ENCODE measurements at regions not wholly inside any gene's neighbourhood (a gene's known extent, or its start where the extent isn't known, plus 50 kb on each side); places are given as distances from the start of the nearest gene placed in this dataset.

GRCh38 chr2:9697909-9698308 is 67.1 kb upstream of the YWHAQ start:
- no peak for TF ChIP-seq ZNF384 (IDR thresholded peaks at IDR 0.05)
- no peak for TF ChIP-seq FOXA1 (IDR thresholded peaks at IDR 0.05)
- TF ChIP-seq ARNT (IDR thresholded peaks at IDR 0.05): no peak
- TF ChIP-seq SP1 (IDR thresholded peaks at IDR 0.05): no peak
- TF ChIP-seq FOXM1 (IDR thresholded peaks at IDR 0.05; ENCODE audit: borderline replicate concordance): no peak
- no peak for TF ChIP-seq PKNOX1 (IDR thresholded peaks at IDR 0.05)
- TF ChIP-seq SUZ12 (IDR thresholded peaks at IDR 0.05): no peak
- no peak for TF ChIP-seq BHLHE40 (IDR thresholded peaks at IDR 0.05; ENCODE audit: borderline replicate concordance)
- TF ChIP-seq HDGF (IDR thresholded peaks at IDR 0.05; ENCODE audit: borderline replicate concordance): no peak
- no peak for TF ChIP-seq L3MBTL2 (conservative IDR thresholded peaks at IDR 0.05)

All from HEK293T (cell line).